Loucy (cell line): ENCODE measurements at regions not wholly inside any gene's neighbourhood (a gene's known extent, or its start where the extent isn't known, plus 50 kb on each side); places are given as distances from the start of the nearest gene placed in this dataset.

ENCODE experiments used
- H2AFZ ChIP-seq: fragments of 200-600 bp; sonication (generic); 2 replicates; pipeline ENCODE4 v1.6.0; 2016; ENCODE audit warnings: antibody characterized with exemption, mild to moderate bottlenecking, low read length, moderate library complexity
- H3F3A ChIP-seq: fragments of 200-600 bp; 2 replicates; pipeline ENCODE4 v1.6.0; 2016; ENCODE audit warnings: antibody characterized with exemption, low read depth, mild to moderate bottlenecking
- H3K27me3 ChIP-seq: fragments of 200-600 bp; sonication (generic); 2 replicates; pipeline ENCODE4 v1.6.1; 2014; ENCODE audit warnings: low read length, mild to moderate bottlenecking; ENCODE audit not compliant: insufficient read depth, poor library complexity, severe bottlenecking
- H3K36me3 ChIP-seq: fragments of 200-600 bp; sonication (generic); 2 replicates; pipeline ENCODE4 v1.6.1; 2016; ENCODE audit warnings: low read length; ENCODE audit not compliant: insufficient read depth
- H3K4me1 ChIP-seq: fragments of 200-600 bp; sonication (generic); 2 replicates; pipeline ENCODE4 v1.5.1; 2014; ENCODE audit warnings: low read length, mild to moderate bottlenecking; ENCODE audit not compliant: insufficient read depth, poor library complexity, severe bottlenecking
- H3K4me2 ChIP-seq: fragments of 200-600 bp; sonication (generic); 2 replicates; pipeline ENCODE4 v1.6.0; 2014; ENCODE audit warnings: antibody characterized with exemption, low read length, low read depth, mild to moderate bottlenecking; ENCODE audit not compliant: poor library complexity, severe bottlenecking
- H3K4me3 ChIP-seq: fragments of 200-600 bp; sonication (generic); 2 replicates; pipeline ENCODE4 v1.5.1; 2014; ENCODE audit warnings: low read length, mild to moderate bottlenecking, mixed read lengths; ENCODE audit not compliant: poor library complexity, severe bottlenecking
- H3K79me2 ChIP-seq: fragments of 200-600 bp; sonication (generic); 2 replicates; pipeline ENCODE4 v1.6.1; 2014; ENCODE audit warnings: low read length; ENCODE audit not compliant: insufficient read depth
- H3K9ac ChIP-seq: fragments of 200-600 bp; sonication (generic); 2 replicates; pipeline ENCODE4 v1.6.0; 2014; ENCODE audit warnings: mild to moderate bottlenecking, low read depth, low read length, moderate library complexity; ENCODE audit not compliant: poor library complexity, severe bottlenecking
- H3K9me2 ChIP-seq: fragments of 200-600 bp; sonication (generic); replicated peaks from 2 replicates; pipeline ENCODE4 v1.6.1; 2016; ENCODE audit warnings: low read depth, low read length, mixed read lengths
- H3K9me3 ChIP-seq: fragments of 200-600 bp; sonication (generic); 2 replicates; pipeline ENCODE4 v1.6.1; 2014; ENCODE audit warnings: mild to moderate bottlenecking, antibody characterized with exemption, low read length, low read depth; ENCODE audit not compliant: insufficient read depth
- H4K20me1 ChIP-seq: fragments of 200-600 bp; sonication (generic); 2 replicates; pipeline ENCODE4 v1.6.0; 2014; ENCODE audit warnings: antibody characterized with exemption, low read length, mild to moderate bottlenecking; ENCODE audit not compliant: insufficient read depth, poor library complexity, severe bottlenecking
- CTCF ChIP-seq: fragments of 200-600 bp; sonication (generic); conservative IDR thresholded peaks from 2 replicates; pipeline ENCODE4 v1.5.1; 2014; ENCODE audit warnings: mild to moderate bottlenecking, antibody characterized with exemption, low read length
- EZH2phosphoT487 ChIP-seq: fragments of 200-600 bp; IDR thresholded peaks from 2 replicates; pipeline ENCODE4 v1.6.1; 2018; ENCODE audit warnings: antibody characterized with exemption, mild to moderate bottlenecking, moderate library complexity, borderline replicate concordance

GRCh38 chr4:111066001-111066400 is 443.1 kb upstream of the PITX2 start:
- H3K27me3 ChIP-seq = no peaks in the 10 kb centered on the region
- no peaks in the 10 kb centered on the region for H3K9me3 ChIP-seq
- no peak overlapping the region for H3K4me3 ChIP-seq
- no peaks in the 10 kb centered on the region for H3K9me2 ChIP-seq
- H3K79me2 ChIP-seq = no peaks in the 10 kb centered on the region
- no peak overlapping the region for H2AFZ ChIP-seq
- no peak for TF ChIP-seq CTCF
- TF ChIP-seq EZH2phosphoT487 = no peak
- H3K4me2 ChIP-seq = no peak overlapping the region
- no peak overlapping the region for H3K9ac ChIP-seq
- H4K20me1 ChIP-seq = no peaks in the 10 kb centered on the region
- no peaks in the 10 kb centered on the region for H3K36me3 ChIP-seq
- no peaks in the 10 kb centered on the region for H3F3A ChIP-seq
- peaks cover 3% of the 10 kb centered on the region for H3K4me1 ChIP-seq

GRCh38 chr4:111066447-111066846 is 443.6 kb upstream of the PITX2 start:
- peaks cover 3% of the 10 kb centered on the region for H3K4me1 ChIP-seq
- H3K9ac ChIP-seq = no peak overlapping the region
- no peaks in the 10 kb centered on the region for H4K20me1 ChIP-seq
- no peaks in the 10 kb centered on the region for H3K27me3 ChIP-seq
- TF ChIP-seq CTCF (no peak), EZH2phosphoT487 (no peak)
- no peaks in the 10 kb centered on the region for H3F3A ChIP-seq
- no peak overlapping the region for H3K4me3 ChIP-seq
- H3K79me2 ChIP-seq = no peaks in the 10 kb centered on the region
- no peak overlapping the region for H2AFZ ChIP-seq
- H3K9me2 ChIP-seq = no peaks in the 10 kb centered on the region
- H3K36me3 ChIP-seq = no peaks in the 10 kb centered on the region
- no peak overlapping the region for H3K4me2 ChIP-seq
- no peaks in the 10 kb centered on the region for H3K9me3 ChIP-seq

DNA sequence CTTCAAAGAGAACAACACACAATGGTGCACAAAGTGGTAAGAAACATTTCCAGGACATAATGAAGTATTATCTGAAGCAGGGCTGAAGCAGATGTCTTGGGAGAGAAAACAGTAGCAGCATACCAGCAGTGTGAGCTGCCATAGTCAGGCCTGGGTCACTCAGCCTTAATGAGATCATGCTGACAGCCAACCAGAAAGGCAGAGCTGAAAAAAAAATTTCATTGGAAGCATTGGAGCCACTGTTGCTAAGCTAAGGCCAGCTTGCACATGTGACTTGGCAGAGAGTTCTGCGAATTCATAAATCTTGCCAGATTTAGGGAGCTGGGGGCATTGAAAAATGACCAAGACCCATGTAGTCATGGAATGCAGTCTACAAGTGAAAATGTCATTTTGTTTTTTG is 444.0 kb upstream of the PITX2 start:
- Histone ChIP-seq H3K9me3 (no peaks in the 10 kb centered on the region), H3K4me2 (no peak overlapping the region), H3K9ac (no peak overlapping the region), H4K20me1 (no peaks in the 10 kb centered on the region), H3K9me2 (no peaks in the 10 kb centered on the region), H3K4me1 (peaks cover 3% of the 10 kb centered on the region), H3K27me3 (no peaks in the 10 kb centered on the region), H3K36me3 (no peaks in the 10 kb centered on the region), H3F3A (no peaks in the 10 kb centered on the region), H3K79me2 (no peaks in the 10 kb centered on the region), H2AFZ (no peak overlapping the region), H3K4me3 (no peak overlapping the region)
- TF ChIP-seq CTCF (no peak), EZH2phosphoT487 (no peak)
